DOHH2 (cell line): ENCODE measurements at regions not wholly inside any gene's neighbourhood (a gene's known extent, or its start where the extent isn't known, plus 50 kb on each side); places are given as distances from the start of the nearest gene placed in this dataset.
A peak's percentile ranks its signal among the peaks of the same experiment; 100 is the strongest.

Experiments
- H3F3A ChIP-seq: fragments of 200-600 bp; sonication (generic), shearing (Covaris generic); 2 replicates; pipeline ENCODE4 v1.6.0; 2016; ENCODE audit warnings: antibody characterized with exemption, mild to moderate bottlenecking; ENCODE audit not compliant: control insufficient read depth, insufficient read depth
- H3K27ac ChIP-seq: fragments of 200-600 bp; sonication (generic); 2 replicates; pipeline ENCODE4 v1.5.1; 2014; ENCODE audit warnings: low read depth, mild to moderate bottlenecking, low read length, moderate library complexity
- H3K27me3 ChIP-seq: fragments of 200-600 bp; sonication (generic); 2 replicates; pipeline ENCODE4 v1.6.1; 2014; ENCODE audit warnings: mild to moderate bottlenecking, low read length, mixed read lengths; ENCODE audit not compliant: control insufficient read depth
- H3K36me3 ChIP-seq: fragments of 200-600 bp; sonication (generic); 2 replicates; pipeline ENCODE4 v1.6.1; 2014; ENCODE audit warnings: mild to moderate bottlenecking, low read length, moderate library complexity, mixed read lengths; ENCODE audit not compliant: control insufficient read depth
- H3K4me1 ChIP-seq: fragments of 200-600 bp; sonication (generic); 2 replicates; pipeline ENCODE4 v1.6.1; 2014; ENCODE audit warnings: mild to moderate bottlenecking, low read length, mixed read lengths; ENCODE audit not compliant: control insufficient read depth
- H3K4me2 ChIP-seq: fragments of 200-600 bp; sonication (generic); 2 replicates; pipeline ENCODE4 v1.6.0; 2014; ENCODE audit warnings: mild to moderate bottlenecking, low read length, moderate library complexity
- H3K4me3 ChIP-seq: fragments of 200-600 bp; sonication (generic); 2 replicates; pipeline ENCODE4 v1.5.1; 2014; ENCODE audit warnings: mild to moderate bottlenecking, low read length, mixed read lengths
- H3K79me2 ChIP-seq: fragments of 200-600 bp; sonication (generic); 2 replicates; pipeline ENCODE4 v1.6.1; 2014; ENCODE audit warnings: mild to moderate bottlenecking, low read length, mixed read lengths; ENCODE audit not compliant: control insufficient read depth
- H3K9me2 ChIP-seq: fragments of 200-600 bp; sonication (generic); replicated peaks from 2 replicates; pipeline ENCODE4 v1.6.1; 2014; ENCODE audit warnings: mild to moderate bottlenecking, low read length, mixed read lengths; ENCODE audit not compliant: control insufficient read depth
- H3K9me3 ChIP-seq: fragments of 200-600 bp; sonication (generic); 2 replicates; pipeline ENCODE4 v1.6.1; 2014; ENCODE audit warnings: antibody characterized with exemption, low read length, mixed read lengths; ENCODE audit not compliant: control insufficient read depth, insufficient read depth
- H4K20me1 ChIP-seq: fragments of 200-600 bp; sonication (generic); 2 replicates; pipeline ENCODE4 v1.6.0; 2014; ENCODE audit warnings: low read depth, mild to moderate bottlenecking, antibody characterized with exemption, low read length, moderate library complexity; ENCODE audit not compliant: control insufficient read depth, insufficient read depth
- CTCF ChIP-seq: fragments of 200-600 bp; sonication (generic); IDR thresholded peaks from one replicate; pipeline ENCODE4 v1.5.1; 2014; ENCODE audit warnings: antibody characterized with exemption, mild to moderate bottlenecking, low read depth, low read length; ENCODE audit not compliant: poor library complexity, severe bottlenecking
- EZH2phosphoT487 ChIP-seq: fragments of 200-600 bp; sonication (generic); IDR thresholded peaks from 2 replicates; pipeline ENCODE4 v1.6.1; 2017; ENCODE audit warnings: borderline replicate concordance, mild to moderate bottlenecking, antibody characterized with exemption, low read length, moderate library complexity, mixed read lengths

GRCh38 chr6:218153-219018 is 73.9 kb upstream of the DUSP22 start:
- Histone ChIP-seq H4K20me1 (no peaks in the 10 kb centered on the region), H3K4me3 (no peak overlapping the region), H3K4me1 (peaks cover 36% of the 10 kb centered on the region), H3K4me2 (peak overlapping the region; percentile 37), H3K9me3 (peaks cover 9% of the 10 kb centered on the region), H3K36me3 (no peaks in the 10 kb centered on the region), H3K27me3 (peaks cover 29% of the 10 kb centered on the region), H3K27ac (no peak overlapping the region), H3K9me2 (no peaks in the 10 kb centered on the region), H3F3A (no peaks in the 10 kb centered on the region), H3K79me2 (no peaks in the 10 kb centered on the region)
- peak; percentile 11 for TF ChIP-seq CTCF
- no peak for TF ChIP-seq EZH2phosphoT487

GRCh38 chr6:219019-219570 is 73.2 kb upstream of the DUSP22 start:
- H3K36me3 ChIP-seq, result no peaks in the 10 kb centered on the region
- no peak overlapping the region for H3K4me3 ChIP-seq
- TF ChIP-seq EZH2phosphoT487, result no peak
- TF ChIP-seq CTCF, result no peak
- H3K9me3 ChIP-seq, result peaks cover 2% of the 10 kb centered on the region
- H3K4me2 ChIP-seq, result peak overlapping the region; percentile 37
- no peaks in the 10 kb centered on the region for H3K9me2 ChIP-seq
- no peaks in the 10 kb centered on the region for H3F3A ChIP-seq
- H3K27ac ChIP-seq, result no peak overlapping the region
- peaks cover 29% of the 10 kb centered on the region for H3K27me3 ChIP-seq
- H3K4me1 ChIP-seq, result peaks cover 36% of the 10 kb centered on the region
- H3K79me2 ChIP-seq, result no peaks in the 10 kb centered on the region
- H4K20me1 ChIP-seq, result no peaks in the 10 kb centered on the region

- peaks cover 36% of the 10 kb centered on the region for H3K4me1 ChIP-seq
- peaks cover 29% of the 10 kb centered on the region for H3K27me3 ChIP-seq
- peak overlapping the region; percentile 23; the same call in 1 of the 2 replicates for H3K4me2 ChIP-seq
- no peaks in the 10 kb centered on the region for H3K36me3 ChIP-seq
- no peaks in the 10 kb centered on the region for H3K9me2 ChIP-seq
- no peaks in the 10 kb centered on the region for H4K20me1 ChIP-seq
- no peaks in the 10 kb centered on the region for H3F3A ChIP-seq
- no peaks in the 10 kb centered on the region for H3K9me3 ChIP-seq
- H3K79me2 ChIP-seq, result no peaks in the 10 kb centered on the region
- no peak overlapping the region for H3K4me3 ChIP-seq
- H3K27ac ChIP-seq, result no peak overlapping the region
- TF ChIP-seq EZH2phosphoT487 (no peak), CTCF (no peak)
These were observed 72.6 kb upstream of the DUSP22 start for GRCh38 chr6:219641-220198.
